NCI-H226 (cell line): ENCODE measurements at regions not wholly inside any gene's neighbourhood (a gene's known extent, or its start where the extent isn't known, plus 50 kb on each side); places are given as distances from the start of the nearest gene placed in this dataset.
"Not testable (repeated sequence)": the region's sequence is repeated elsewhere in the genome, so short reads cannot be mapped to it uniquely, and the experiment has no call there.

Experiments
- DNase-seq: peaks from one replicate; pipeline ENCODE4 v3.0.0-alpha.2; 2015

- DNase-seq: no peak
Measured at GRCh38 chr16:5918567-5919130, 821.1 kb upstream of the EEF2KMT start.

- DNase-seq: no peak
Measured at GRCh38 chr16:5917436-5918195, 820.0 kb upstream of the EEF2KMT start.

- peak; percentile 92 for DNase-seq
Measured at GRCh38 chr16:5916711-5917191, 819.2 kb upstream of the EEF2KMT start.

- DNase-seq: no peak
Measured at GRCh38 chr16:5911241-5911640, 813.6 kb upstream of the EEF2KMT start.

- not testable (repeated sequence) for DNase-seq
Measured at GRCh38 chr16:5909556-5909955, 812.0 kb upstream of the EEF2KMT start.

- no peak for DNase-seq
Measured at GRCh38 chr16:5907544-5907943, 809.9 kb upstream of the EEF2KMT start.

- DNase-seq: no peak
Measured at GRCh38 chr16:5906351-5906750, 808.8 kb upstream of the EEF2KMT start.

- DNase-seq: peak; percentile 57
Measured at GRCh38 chr16:5905935-5906334, 808.3 kb upstream of the EEF2KMT start.

- no peak for DNase-seq
Measured at GRCh38 chr16:5903832-5904231, 806.2 kb upstream of the EEF2KMT start.

GRCh38 chr16:5903153-5903552 is 805.6 kb upstream of the EEF2KMT start:
- DNase-seq: no peak

GRCh38 chr16:5900046-5900445 is 802.5 kb upstream of the EEF2KMT start:
- peak; percentile 56 for DNase-seq

- DNase-seq: no peak
Measured at GRCh38 chr16:5895976-5896375, 798.4 kb upstream of the EEF2KMT start.

- DNase-seq: peak; percentile 84
Measured at GRCh38 chr16:5895137-5895536, 797.5 kb upstream of the EEF2KMT start.

- no peak for DNase-seq
Measured at GRCh38 chr16:5891296-5891695, 793.7 kb upstream of the EEF2KMT start.

- no peak for DNase-seq
Measured at GRCh38 chr16:5885521-5885920, 787.9 kb upstream of the EEF2KMT start.

GRCh38 chr16:5884996-5885395 is 787.4 kb upstream of the EEF2KMT start:
- DNase-seq: no peak

GRCh38 chr16:5884339-5884738 is 786.7 kb upstream of the EEF2KMT start:
- DNase-seq: no peak

- no peak for DNase-seq
Measured at GRCh38 chr16:5882087-5882640, 784.6 kb upstream of the EEF2KMT start.

GRCh38 chr16:5875416-5875815 is 777.8 kb upstream of the EEF2KMT start:
- DNase-seq: peak; percentile 39

GRCh38 chr16:5874899-5875298 is 777.3 kb upstream of the EEF2KMT start:
- DNase-seq: peak; percentile 69

- no peak for DNase-seq
Measured at GRCh38 chr16:5873221-5873620, 775.6 kb upstream of the EEF2KMT start.

- no peak for DNase-seq
Measured at GRCh38 chr16:5870886-5871691, 773.5 kb upstream of the EEF2KMT start.

GRCh38 chr16:5867250-5867649 is 769.7 kb upstream of the EEF2KMT start:
- no peak for DNase-seq
